SK-N-SH (cell line): ENCODE measurements at regions not wholly inside any gene's neighbourhood (a gene's known extent, or its start where the extent isn't known, plus 50 kb on each side); places are given as distances from the start of the nearest gene placed in this dataset.

Source experiments
- CTCF ChIP-seq: fragments of 200-600 bp; sonication (generic); IDR thresholded peaks from 2 replicates; pipeline ENCODE4 v1.6.1; 2017; ENCODE audit warnings: antibody characterized with exemption, mild to moderate bottlenecking, moderate library complexity
- EZH2phosphoT487 ChIP-seq: fragments of 200-600 bp; sonication (generic); IDR thresholded peaks from 2 replicates; pipeline ENCODE4 v1.6.1; 2017; ENCODE audit warnings: low read depth, mixed run types, mild to moderate bottlenecking, antibody characterized with exemption, moderate library complexity, borderline replicate concordance
- MXI1 ChIP-seq: IDR thresholded peaks from 2 replicates; pipeline ENCODE4 v1.6.1; 2012; ENCODE audit warnings: mild to moderate bottlenecking, low read depth, low read length, improper control_type of control experiment
- NRF1 ChIP-seq: IDR thresholded peaks from 2 replicates; pipeline ENCODE4 v1.6.1; 2012; ENCODE audit warnings: low read depth, mild to moderate bottlenecking, low read length
- POLR2AphosphoS5 ChIP-seq: IDR thresholded peaks from 2 replicates; pipeline ENCODE4 v1.6.1; 2012; ENCODE audit warnings: low read depth, low read length
- RFX5 ChIP-seq: IDR thresholded peaks from 2 replicates; pipeline ENCODE4 v1.6.1; 2012; ENCODE audit warnings: mild to moderate bottlenecking, improper control_type of control experiment, low read length
- SMC3 ChIP-seq: IDR thresholded peaks from 2 replicates; pipeline ENCODE4 v1.6.1; 2012; ENCODE audit warnings: low read depth, low read length, improper control_type of control experiment

DNA sequence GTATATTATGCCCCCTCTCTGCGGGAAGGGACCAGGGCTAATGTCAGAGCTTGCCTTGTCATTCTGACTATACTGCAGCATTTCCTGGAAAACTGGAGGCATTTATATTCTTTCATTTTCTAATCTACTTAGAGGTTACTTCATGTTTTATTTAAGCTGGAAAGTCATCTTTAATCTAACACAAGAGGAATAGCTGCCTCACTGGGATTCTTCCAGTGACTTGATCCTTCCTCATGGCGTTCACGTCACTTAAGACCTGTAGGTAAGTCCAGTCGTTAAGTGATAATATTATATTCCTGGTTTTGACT lies 727.6 kb upstream of the DDX18 start:
- TF ChIP-seq CTCF (no peak), RFX5 (no peak), POLR2AphosphoS5 (no peak), MXI1 (no peak), NRF1 (no peak), EZH2phosphoT487 (no peak), SMC3 (no peak)
